HTR-8/SVneo (cell line): ENCODE measurements at regions not wholly inside any gene's neighbourhood (a gene's known extent, or its start where the extent isn't known, plus 50 kb on each side); places are given as distances from the start of the nearest gene placed in this dataset.

ENCODE experiments used
- DNase-seq: peaks from one replicate; pipeline ENCODE4 v3.0.0; 2011; ENCODE audit warnings: low spot score, mixed read lengths; ENCODE audit not compliant: insufficient read length
- FAIRE-seq: peaks from 2 replicates; lab custom pipeline; 2011; peaks lifted over from hg19 to GRCh38; lab: Jason Lieb, UNC

DNA sequence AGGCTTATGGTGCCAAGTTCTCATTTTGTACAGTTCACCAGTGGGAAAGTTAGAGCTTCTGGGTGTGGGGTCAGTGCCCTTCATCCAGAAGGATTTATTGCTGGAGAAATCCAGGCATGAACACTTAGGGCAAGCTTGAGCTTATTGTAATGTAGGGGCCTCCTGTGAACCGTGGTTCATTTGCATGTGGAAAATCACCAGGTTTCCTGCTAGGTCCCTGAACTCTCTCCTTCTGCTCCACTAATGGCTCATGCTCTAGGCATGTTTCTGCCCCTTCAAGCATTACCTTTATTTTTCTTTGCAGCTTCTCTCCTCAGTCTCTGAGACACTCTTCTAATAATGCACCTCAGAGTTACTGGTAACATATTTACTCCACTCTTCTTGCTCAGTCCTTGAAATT is 79.3 kb upstream of the FAM98A start:
- DNase-seq (no peak), FAIRE-seq (no peak)

DNA sequence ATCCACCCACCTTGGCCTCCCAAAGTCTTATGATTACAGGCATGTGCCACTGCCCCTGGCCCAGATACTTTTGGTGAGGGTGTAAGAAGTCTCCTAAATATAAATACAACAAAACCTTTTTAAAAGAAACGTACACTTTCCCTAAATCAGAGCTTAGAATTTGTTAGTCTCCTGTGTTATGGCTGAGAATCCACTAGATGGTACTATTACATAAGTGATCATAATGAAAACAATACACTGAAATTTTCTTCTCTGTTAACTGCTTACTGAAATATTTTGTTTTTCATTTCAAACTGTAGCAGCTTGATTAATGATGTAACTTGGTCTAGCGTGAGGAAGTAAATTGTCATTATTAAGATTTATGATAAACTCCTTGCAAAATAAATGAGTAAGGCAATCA is 74.8 kb upstream of the FAM98A start:
- DNase-seq (peak; percentile 18), FAIRE-seq (no peak)

DNA sequence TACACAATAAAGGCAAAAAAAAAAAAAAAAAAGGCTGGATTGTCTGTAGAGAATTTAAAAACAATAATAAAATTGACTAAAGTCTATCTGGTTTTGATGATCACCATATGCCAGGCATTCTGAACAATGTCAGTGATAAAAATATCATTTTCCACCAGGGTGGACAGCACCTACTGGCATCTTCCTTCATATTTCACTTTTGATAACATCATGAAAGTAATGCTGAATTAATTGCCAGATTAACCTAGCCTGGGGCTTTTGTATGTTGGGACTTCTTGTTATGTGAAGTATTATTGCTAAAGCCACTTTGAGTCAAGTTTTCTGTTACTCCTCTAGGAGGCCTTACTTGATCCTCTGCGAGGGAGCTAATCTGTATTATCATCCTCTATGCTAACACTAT is 73.8 kb upstream of the FAM98A start:
- FAIRE-seq = no peak
- DNase-seq = no peak

DNA sequence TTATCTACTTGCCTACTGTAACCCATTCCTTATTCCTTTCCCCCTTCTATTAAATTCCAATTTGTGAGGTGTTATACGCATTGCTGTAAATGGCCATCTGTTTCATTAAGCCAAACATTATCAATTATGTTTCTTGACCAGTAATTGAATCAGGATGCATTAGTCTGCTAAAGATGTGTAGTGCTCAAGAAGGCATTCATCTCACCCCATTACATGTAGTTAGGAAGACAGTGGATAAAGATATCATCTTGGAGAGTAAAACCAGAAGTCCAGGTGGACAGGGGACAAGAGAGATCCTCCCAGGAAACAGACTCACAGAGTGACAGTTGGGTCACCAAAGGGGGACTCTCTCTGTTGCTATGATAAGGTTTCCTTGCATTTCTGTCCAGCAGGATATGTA is 73.3 kb upstream of the FAM98A start:
- DNase-seq = no peak
- no peak for FAIRE-seq

DNA sequence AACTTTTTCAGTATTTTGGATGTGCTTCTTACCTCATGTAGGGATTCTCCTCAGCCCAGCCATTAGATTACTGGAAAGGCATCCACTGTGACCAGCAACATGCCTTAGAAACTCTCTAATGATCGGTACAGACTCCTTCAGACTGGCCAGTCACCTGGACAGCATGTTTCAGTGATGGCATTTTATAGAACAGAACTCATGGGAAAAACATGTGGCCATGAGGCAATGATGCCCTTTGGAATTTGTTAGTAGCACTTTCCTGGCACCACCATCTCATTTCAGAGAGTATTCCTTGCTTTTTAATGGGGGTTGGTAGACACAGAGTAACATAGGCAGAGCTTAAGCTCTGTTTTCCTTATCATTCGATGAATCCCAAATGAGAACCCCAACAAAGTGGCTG is 72.1 kb upstream of the FAM98A start:
- DNase-seq (no peak), FAIRE-seq (no peak)

DNA sequence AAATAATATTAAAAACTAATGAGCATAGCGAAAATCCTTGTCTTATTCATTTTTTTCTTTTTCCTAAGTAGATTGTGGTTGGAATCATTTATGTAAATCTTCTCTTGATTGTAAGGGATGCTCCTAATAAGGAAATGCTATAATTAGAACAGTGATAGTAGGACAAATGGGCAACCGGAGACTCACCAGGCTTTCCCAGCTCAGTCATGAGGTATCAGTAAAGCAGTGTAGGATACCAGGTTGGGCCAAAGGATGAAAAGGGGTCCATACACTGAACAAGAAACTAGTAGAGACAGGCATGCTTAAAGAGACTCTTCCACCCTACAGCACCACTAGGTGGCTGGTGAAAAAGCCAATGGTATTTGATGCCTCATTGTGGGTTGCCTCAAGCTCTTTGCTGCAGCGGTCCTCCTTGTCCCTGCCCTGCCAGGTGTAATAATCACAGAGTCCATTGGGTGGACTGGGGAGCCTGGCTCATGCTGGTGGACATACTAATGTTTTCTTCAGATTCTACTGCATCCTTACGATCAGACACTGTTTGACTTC is 71.4 kb upstream of the FAM98A start:
- FAIRE-seq = no peak
- peak; percentile 11 for DNase-seq

DNA sequence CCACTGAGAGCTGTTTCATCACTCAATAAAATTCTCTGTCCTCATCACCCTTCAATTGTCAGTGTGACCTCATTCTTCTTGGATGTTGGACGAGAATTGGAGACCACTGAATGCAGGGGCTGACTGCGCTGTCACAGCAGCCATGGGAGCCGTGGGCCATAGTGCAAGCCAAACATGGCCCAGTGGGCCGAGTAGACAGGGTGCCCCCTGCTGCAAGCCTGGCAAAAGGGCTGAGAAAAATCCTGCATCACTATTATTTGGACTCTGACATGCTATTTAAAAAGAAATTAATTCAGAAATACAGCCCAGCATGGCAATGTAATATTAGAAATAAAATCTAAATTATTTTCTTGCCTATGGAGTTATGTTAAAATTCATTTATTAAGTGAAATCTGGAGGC is 67.8 kb upstream of the FAM98A start:
- FAIRE-seq = no peak
- DNase-seq = no peak

DNA sequence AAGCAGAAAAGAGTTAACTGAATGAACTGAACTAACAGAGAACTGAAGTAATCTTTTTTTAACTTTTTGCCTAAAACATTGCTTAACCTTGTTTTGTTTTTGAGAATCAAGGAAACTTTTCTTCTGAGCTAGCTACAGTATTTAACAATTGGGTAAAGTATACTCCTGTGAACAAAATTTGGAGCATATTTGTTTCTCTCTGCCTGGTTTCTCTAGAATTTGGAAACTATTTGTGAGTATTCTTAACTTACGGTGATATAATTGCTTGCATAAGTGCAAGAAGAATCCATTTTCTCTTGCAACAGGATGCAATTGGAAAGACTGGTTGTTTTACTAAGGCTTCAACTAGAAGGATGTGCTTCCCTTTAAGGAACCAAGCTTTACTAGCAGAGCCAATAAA is 65.9 kb upstream of the FAM98A start:
- no peak for FAIRE-seq
- DNase-seq = no peak

DNA sequence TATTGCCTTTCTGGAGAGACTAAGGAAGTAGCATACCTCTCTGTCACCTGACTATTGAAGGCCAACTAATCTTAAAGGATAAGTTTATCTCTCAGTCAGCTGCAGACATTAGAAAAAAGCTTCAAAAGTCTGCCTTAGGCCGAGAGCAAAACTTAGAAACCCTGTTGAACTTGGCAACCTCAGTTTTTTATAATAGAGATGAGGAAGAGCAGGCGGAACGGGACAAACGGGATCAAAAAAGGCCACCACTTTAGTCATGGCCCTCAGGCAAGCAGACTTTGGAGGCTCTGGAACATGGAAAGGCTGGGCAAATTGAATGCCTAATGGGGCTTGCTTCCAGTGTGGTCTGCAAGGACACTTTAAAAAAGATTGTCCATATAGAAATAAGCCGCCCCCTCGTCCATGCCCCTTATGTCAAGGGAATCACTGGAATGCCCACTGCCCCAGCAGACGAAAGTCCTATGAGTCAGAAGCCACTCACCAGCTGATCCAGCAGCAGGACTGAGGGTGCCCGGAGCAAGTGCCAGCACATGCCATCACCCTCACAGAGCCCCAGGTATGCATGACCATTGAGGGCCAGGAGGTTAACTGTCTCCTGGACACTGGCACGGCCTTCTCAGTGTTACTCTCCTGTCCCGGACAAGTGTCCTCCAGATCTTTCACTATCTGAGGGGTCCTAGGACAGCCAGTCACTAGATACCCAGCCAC is 61.5 kb upstream of the FAM98A start:
- FAIRE-seq (no peak), DNase-seq (no peak)

DNA sequence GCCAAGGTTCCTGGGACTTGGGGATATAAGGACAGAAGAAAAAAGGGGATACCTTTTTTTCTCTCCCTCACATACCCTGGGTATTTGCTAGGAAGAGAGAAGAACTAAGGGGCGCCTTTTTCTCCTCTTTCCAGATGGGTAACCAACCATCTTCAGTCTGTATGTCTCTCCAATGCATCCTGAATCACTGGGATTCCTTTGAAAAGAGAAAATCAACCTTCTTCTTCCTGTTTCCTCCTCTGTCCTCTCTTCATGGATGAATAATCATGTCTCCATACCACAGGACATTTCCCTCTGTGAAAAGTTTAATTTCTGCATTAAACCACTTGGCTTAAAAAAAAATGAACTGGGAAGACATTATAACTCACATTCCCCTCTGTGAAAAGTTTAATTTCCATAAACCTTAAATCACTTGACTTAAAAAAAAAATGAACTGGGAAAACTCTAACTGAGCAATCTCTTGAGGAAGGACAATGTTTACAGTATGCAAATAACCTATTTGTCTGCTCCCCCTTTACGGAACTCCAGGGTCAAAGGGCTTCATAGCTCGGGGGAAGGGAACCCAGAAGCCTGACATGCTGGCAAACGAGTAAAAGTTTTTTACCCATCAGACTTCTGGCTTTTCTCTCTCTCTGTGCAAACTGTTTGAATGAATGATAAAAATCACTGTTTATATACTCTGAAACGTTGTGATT is 56.7 kb upstream of the FAM98A start:
- DNase-seq = no peak
- no peak for FAIRE-seq

DNA sequence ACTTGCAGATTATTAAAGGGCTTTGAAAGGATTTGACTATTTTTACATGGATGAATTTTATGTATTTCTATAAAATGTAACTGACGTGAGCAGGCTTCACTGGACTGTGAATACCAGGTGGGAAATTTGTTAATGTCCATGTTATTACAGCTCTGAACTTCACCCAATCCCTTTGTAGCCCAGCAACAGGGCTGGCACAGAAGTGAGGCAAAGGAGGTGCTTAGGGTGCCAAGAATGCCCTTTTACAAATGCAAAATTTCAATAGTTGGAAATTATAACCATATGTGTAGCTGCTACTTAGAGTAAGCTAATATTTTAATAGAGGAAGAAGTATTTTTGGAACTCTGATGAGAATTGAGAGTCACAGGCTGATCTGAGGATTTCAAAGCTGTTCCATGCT is 53.7 kb upstream of the FAM98A start:
- DNase-seq (no peak), FAIRE-seq (no peak)

DNA sequence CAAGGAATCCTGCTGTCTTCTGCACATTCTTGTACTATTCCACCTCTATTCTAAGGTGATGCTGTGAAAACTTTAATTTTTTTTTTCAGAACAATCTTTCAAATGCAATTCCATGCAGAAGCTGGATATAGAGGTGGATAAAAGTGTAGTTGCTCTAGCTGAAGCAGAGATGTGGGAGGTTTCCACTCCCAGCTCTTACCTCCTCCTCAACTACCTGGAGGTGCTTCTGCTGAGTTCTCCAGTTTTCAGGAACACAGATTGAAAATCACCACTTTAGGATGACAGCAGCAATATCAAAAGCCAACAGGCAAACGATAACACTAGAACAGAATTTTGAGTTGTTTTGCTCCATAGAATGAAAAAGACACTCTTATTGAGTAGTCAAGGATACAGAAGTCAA is 51.1 kb upstream of the FAM98A start:
- no peak for FAIRE-seq
- no peak for DNase-seq
